GM18867 (cell line): ENCODE measurements at regions not wholly inside any gene's neighbourhood (a gene's known extent, or its start where the extent isn't known, plus 50 kb on each side); places are given as distances from the start of the nearest gene placed in this dataset.

Source experiments
- ATAC-seq: cut with Tn5 transposase; IDR thresholded peaks from one replicate; pipeline ENCODE4 v1.9.1; 2021; ENCODE audit warnings: mild to moderate bottlenecking, moderate library complexity; ENCODE audit not compliant: unreplicated experiment

- no peak for ATAC-seq
Measured at GRCh38 chr2:238576674-238577073, 149.9 kb downstream of the ASB1 start.

- no peak for ATAC-seq
Measured at GRCh38 chr2:238578256-238578655, 151.5 kb downstream of the ASB1 start.

- ATAC-seq: no peak
Measured at GRCh38 chr2:238580486-238580885, 153.8 kb downstream of the ASB1 start.

- no peak for ATAC-seq
Measured at GRCh38 chr2:238581126-238581525, 154.4 kb downstream of the ASB1 start.

GRCh38 chr2:238582159-238582558, 155.4 kb downstream of the ASB1 start:
- ATAC-seq: no peak

GRCh38 chr2:238584617-238585016, 157.9 kb downstream of the ASB1 start:
- no peak for ATAC-seq

- no peak for ATAC-seq
Measured at GRCh38 chr2:238585836-238586821, 159.4 kb downstream of the ASB1 start.

- ATAC-seq: no peak
Measured at GRCh38 chr2:238586931-238587775, 160.4 kb downstream of the ASB1 start.

GRCh38 chr2:238587776-238588660, 161.3 kb downstream of the ASB1 start:
- ATAC-seq: no peak

GRCh38 chr2:238589591-238590460, 163.1 kb downstream of the ASB1 start:
- no peak for ATAC-seq

- no peak for ATAC-seq
Measured at GRCh38 chr2:238591732-238592131, 165.0 kb downstream of the ASB1 start.

GRCh38 chr2:238593236-238593635, 166.5 kb downstream of the ASB1 start:
- ATAC-seq: no peak

GRCh38 chr2:238593678-238594077, 167.0 kb downstream of the ASB1 start:
- no peak for ATAC-seq

- ATAC-seq: no peak
Measured at GRCh38 chr2:238594796-238595749, 168.3 kb downstream of the ASB1 start.

GRCh38 chr2:238595750-238596570, 169.2 kb downstream of the ASB1 start:
- no peak for ATAC-seq

- no peak for ATAC-seq
Measured at GRCh38 chr2:238596571-238597551, 170.1 kb downstream of the ASB1 start.
